AG20443 (cell line): ENCODE measurements at regions not wholly inside any gene's neighbourhood (a gene's known extent, or its start where the extent isn't known, plus 50 kb on each side); places are given as distances from the start of the nearest gene placed in this dataset.
A peak's percentile ranks its signal among the peaks of the same experiment; 100 is the strongest.
"Not testable (repeated sequence)": the region's sequence is repeated elsewhere in the genome, so short reads cannot be mapped to it uniquely, and the experiment has no call there.

ENCODE experiments used
- DNase-seq: peaks from one replicate; pipeline ENCODE4 v3.0.0; 2012; ENCODE audit warnings: low spot score, mixed read lengths

- DNase-seq = no peak
Measured at GRCh38 chr6:27805347-27805746, 106.8 kb downstream of the OR2B2 start.

GRCh38 chr6:27804851-27805250 lies 107.3 kb downstream of the OR2B2 start:
- DNase-seq = no peak

GRCh38 chr6:27800731-27801373 lies 111.3 kb downstream of the OR2B2 start:
- no peak for DNase-seq

GRCh38 chr6:27797960-27798359 lies 114.2 kb downstream of the OR2B2 start:
- DNase-seq = no peak

- DNase-seq = not testable (repeated sequence)
Measured at GRCh38 chr6:27796736-27797481, 115.3 kb downstream of the OR2B2 start.

- DNase-seq = peak; percentile 74
Measured at GRCh38 chr6:27795697-27796494, 116.3 kb downstream of the OR2B2 start.

- DNase-seq = peak; percentile 62
Measured at GRCh38 chr6:27791182-27791943, 120.8 kb downstream of the OR2B2 start.

- not testable (repeated sequence) for DNase-seq
Measured at GRCh38 chr6:27788376-27788775, 123.8 kb downstream of the OR2B2 start.

- no peak for DNase-seq
Measured at GRCh38 chr6:27786048-27786447, 126.1 kb downstream of the OR2B2 start.

- no peak for DNase-seq
Measured at GRCh38 chr6:27785294-27785693, 126.9 kb downstream of the OR2B2 start.

GRCh38 chr6:27782748-27783147 lies 129.4 kb downstream of the OR2B2 start:
- no peak for DNase-seq

- no peak for DNase-seq
Measured at GRCh38 chr6:27778625-27779417, 133.4 kb downstream of the OR2B2 start.

GRCh38 chr6:27777614-27778355 lies 134.4 kb downstream of the OR2B2 start:
- DNase-seq = no peak

GRCh38 chr6:27777126-27777525 lies 135.1 kb downstream of the OR2B2 start:
- no peak for DNase-seq

GRCh38 chr6:27776504-27776903 lies 135.7 kb downstream of the OR2B2 start:
- DNase-seq = no peak

GRCh38 chr6:27775796-27776184 lies 136.4 kb downstream of the OR2B2 start:
- no peak for DNase-seq

- not testable (repeated sequence) for DNase-seq
Measured at GRCh38 chr6:27775138-27775795, 136.9 kb downstream of the OR2B2 start.

- not testable (repeated sequence) for DNase-seq
Measured at GRCh38 chr6:27774264-27774600, 138.0 kb downstream of the OR2B2 start.

- DNase-seq = not testable (repeated sequence)
Measured at GRCh38 chr6:27773542-27774263, 138.5 kb downstream of the OR2B2 start.
